Kidney (tissue), 13 donors: ENCODE measurements at regions not wholly inside any gene's neighbourhood (a gene's known extent, or its start where the extent isn't known, plus 50 kb on each side); places are given as distances from the start of the nearest gene placed in this dataset.

Experiments used
- DNase-seq, 5 donors: peaks; one replicate each; pipeline ENCODE4 v3.0.0-alpha.2; 2013 to 2020
- FAIRE-seq: peaks from 2 replicates; lab custom pipeline; 2012; peaks lifted over from hg19 to GRCh38; lab: Jason Lieb, UNC
- H3K27ac ChIP-seq, 2 donors: one replicate each; pipeline ENCODE4 v1.7.0; 2013; ENCODE audit warnings: low read depth in 2 of 2, low read length in 2 of 2, inconsistent platforms in 1 of 2
- H3K27me3 ChIP-seq: one replicate; pipeline ENCODE4 v1.7.1; 2013; ENCODE audit warnings: low read length, inconsistent platforms; ENCODE audit not compliant: control insufficient read depth, insufficient read depth
- H3K36me3 ChIP-seq, 3 donors: one replicate each; pipeline versions ENCODE4 v1.7.0 to v1.7.1; 2013; ENCODE audit warnings: low read length in 3 of 3, control low read depth in 1 of 3, inconsistent platforms in 1 of 3; ENCODE audit not compliant: insufficient read depth in 3 of 3, control insufficient read depth in 2 of 3
- H3K4me1 ChIP-seq, 3 donors: one replicate each; pipeline versions ENCODE4 v1.7.0 to v1.7.1; 2013; ENCODE audit warnings: low read length in 3 of 3, inconsistent platforms in 1 of 3, low read depth in 1 of 3; ENCODE audit not compliant: control insufficient read depth in 2 of 3, insufficient read depth in 2 of 3
- H3K4me3 ChIP-seq, 3 donors: one replicate each; pipeline versions ENCODE4 v1.7.0 to v1.8.1; 2013; ENCODE audit warnings: low read length in 3 of 3, control low read depth in 1 of 3, inconsistent platforms in 1 of 3
- H3K9ac ChIP-seq, 3 donors: one replicate each; pipeline versions ENCODE4 v1.7.0 to v1.7.1; 2013; ENCODE audit warnings: low read length in 3 of 3, control low read depth in 1 of 3, inconsistent platforms in 1 of 3
- H3K9me3 ChIP-seq, 3 donors: one replicate each; pipeline versions ENCODE4 v1.7.0 to v1.7.1; 2013; ENCODE audit warnings: low read length in 3 of 3, control low read depth in 1 of 3, inconsistent platforms in 1 of 3; ENCODE audit not compliant: control insufficient read depth in 2 of 3, insufficient read depth in 1 of 3
- CTCF ChIP-seq: IDR thresholded peaks from 3 replicates; pipeline ENCODE4 v1.5.1; 2012; ENCODE audit warnings: mild to moderate bottlenecking, moderate library complexity, borderline replicate concordance; ENCODE audit not compliant: insufficient read depth; ENCODE audit errors: extremely low read depth
- intact Hi-C: fragments of 100-400 bp; cut with DNase I; formaldehyde crosslinking; loops from one replicate; pipeline ENCODE4 v1.11.1; 2022
- donor health status: control.
- donor health status: control.
- donor health status: control.
- donor health status: control.
- donor health status: control.
- donor health status: DM: yes; HTN: yes; CAD: no.
- donor health status: Normal renal cell carcinoma (clear cell type).

GRCh38 chr9:108783731-108784495, 71.9 kb downstream of the ACTL7B start:
- Histone ChIP-seq H3K9ac (no peak overlapping the region), H3K36me3 (no peaks in the 10 kb centered on the region), H3K9me3 (no peaks in the 10 kb centered on the region), H3K4me3 (no peak overlapping the region), H3K27ac (no peak overlapping the region), H3K27me3 (no peaks in the 10 kb centered on the region), H3K4me1 (no peaks in the 10 kb centered on the region)
- TF ChIP-seq CTCF, result no peak
- intact Hi-C loops, result no loop called here
- FAIRE-seq, result no peak
- DNase-seq, result no peak

GRCh38 chr9:108783326-108783725, 72.5 kb downstream of the ACTL7B start:
- Histone ChIP-seq H3K9me3 (no peaks in the 10 kb centered on the region), H3K9ac (no peak overlapping the region), H3K27ac (no peak overlapping the region), H3K27me3 (no peaks in the 10 kb centered on the region), H3K4me1 (no peaks in the 10 kb centered on the region), H3K36me3 (no peaks in the 10 kb centered on the region), H3K4me3 (no peak overlapping the region)
- no peak for DNase-seq
- TF ChIP-seq CTCF, result no peak
- intact Hi-C loops, result no loop called here
- FAIRE-seq, result no peak

- no peaks in the 10 kb centered on the region for H3K27me3 ChIP-seq
- H3K36me3 ChIP-seq, result no peaks in the 10 kb centered on the region
- H3K9ac ChIP-seq, result no peak overlapping the region
- H3K4me3 ChIP-seq, result no peak overlapping the region
- TF ChIP-seq CTCF, result no peak
- H3K4me1 ChIP-seq, result no peaks in the 10 kb centered on the region
- no peaks in the 10 kb centered on the region for H3K9me3 ChIP-seq
- intact Hi-C loops, result no loop called here
- no peak overlapping the region for H3K27ac ChIP-seq
- DNase-seq (no peak), FAIRE-seq (no peak)
Measured at GRCh38 chr9:108780942-108781734, 74.6 kb downstream of the ACTL7B start.
